B cell (primary cell): ENCODE measurements at regions not wholly inside any gene's neighbourhood (a gene's known extent, or its start where the extent isn't known, plus 50 kb on each side); places are given as distances from the start of the nearest gene placed in this dataset.
"Not testable (repeated sequence)": the region's sequence is repeated elsewhere in the genome, so short reads cannot be mapped to it uniquely, and the experiment has no call there.

Source experiments
- ATAC-seq: fragments of 200-7000 bp; cut with Tn5 transposase; one replicate; pipeline ENCODE4 v1.10.0; 2021; ENCODE audit warnings: low read depth, mild to moderate bottlenecking, moderate number of reproducible peaks, moderate library complexity
- CTCF ChIA-PET: fragments of 350-600 bp; sonication (Branson Sonifier 250); formaldehyde crosslinking; loops from one replicate; lab custom pipeline; 2021; ENCODE audit warnings: antibody characterized with exemption, inconsistent platforms; lab: Charles Lee
- POLR2A ChIA-PET: fragments of 350-600 bp; sonication (Branson Sonifier 250); formaldehyde crosslinking; loops from one replicate; lab custom pipeline; 2021; ENCODE audit warnings: antibody characterized with exemption; lab: Charles Lee
- DNase-seq: peaks from one replicate; pipeline ENCODE4 v3.0.0; 2013
- H2AFZ ChIP-seq: 2 replicates; pipeline ENCODE4 v1.6.1; 2012; ENCODE audit warnings: mild to moderate bottlenecking, low read depth, low read length; ENCODE audit not compliant: insufficient read depth, poor library complexity, severe bottlenecking
- H3K27ac ChIP-seq, 2 donors: 1 replicate in 1 of 2; 2 replicates in 1 of 2; pipeline ENCODE4 v1.5.1; 2012 to 2013; ENCODE audit warnings: low read length in 2 of 2, mild to moderate bottlenecking in 2 of 2, moderate library complexity in 1 of 2
- H3K27me3 ChIP-seq, 4 experiments: fragments of 200-600 bp in 1 of 4; sonication (generic) in 1 of 4; replicated peaks in 1 of 4; 1 replicate in 2 of 4; 2 replicates in 2 of 4; pipeline versions ENCODE4 v1.6.1 to v1.7.0; 2013 to 2016; ENCODE audit warnings: low read length in 3 of 4, mild to moderate bottlenecking in 2 of 4, mixed read lengths in 1 of 4, moderate library complexity in 1 of 4; ENCODE audit not compliant: insufficient read depth in 4 of 4, control insufficient read depth in 3 of 4; ENCODE audit errors: control extremely low read depth in 1 of 4
- H3K36me3 ChIP-seq, 2 experiments: replicated peaks in 1 of 2; 1 replicate in 1 of 2; 2 replicates in 1 of 2; pipeline versions ENCODE4 v1.6.1 to v1.7.1; 2013; ENCODE audit warnings: low read length in 1 of 2; ENCODE audit not compliant: insufficient read depth in 2 of 2, control insufficient read depth in 1 of 2; ENCODE audit errors: control extremely low read depth in 1 of 2, extremely low read depth in 1 of 2
- H3K4me1 ChIP-seq, 2 donors: fragments of 200-600 bp in 1 of 2; sonication (generic) in 1 of 2; 1 replicate in 1 of 2; 2 replicates in 1 of 2; pipeline versions ENCODE4 v1.5.1 to v1.6.1; 2013 to 2017; ENCODE audit warnings: low read length in 2 of 2; ENCODE audit not compliant: control insufficient read depth in 2 of 2, insufficient read depth in 2 of 2
- H3K4me2 ChIP-seq: replicated peaks from 2 replicates; pipeline ENCODE3; 2012; ENCODE audit warnings: mild to moderate bottlenecking, low read depth, low read length; ENCODE audit not compliant: poor library complexity, severe bottlenecking
- H3K4me3 ChIP-seq, 5 experiments: fragments of 200-600 bp in 1 of 5; sonication (generic) in 1 of 5; 1 replicate in 3 of 5; 2 replicates in 2 of 5; pipeline versions ENCODE4 v1.5.1 to v1.7.0; 2011 to 2016; ENCODE audit warnings: low read length in 4 of 5, mild to moderate bottlenecking in 4 of 5, low read depth in 2 of 5, control low read depth in 1 of 5, moderate library complexity in 1 of 5; ENCODE audit not compliant: insufficient read depth in 1 of 5; ENCODE audit errors: control extremely low read depth in 1 of 5, extremely low read depth in 1 of 5
- H3K79me2 ChIP-seq: fragments of 200-600 bp; sonication (generic); one replicate; pipeline ENCODE4 v1.6.0; 2016; ENCODE audit warnings: low read length; ENCODE audit not compliant: control insufficient read depth, insufficient read depth
- H3K9ac ChIP-seq: fragments of 200-600 bp; sonication (generic); 2 replicates; pipeline ENCODE4 v1.6.1; 2017; ENCODE audit warnings: mild to moderate bottlenecking, low read length, moderate library complexity
- H3K9me3 ChIP-seq, 3 donors: one replicate each; pipeline versions ENCODE4 v1.6.1 to v1.7.1; 2013; ENCODE audit warnings: low read length in 2 of 3; ENCODE audit not compliant: control insufficient read depth in 2 of 3, insufficient read depth in 1 of 3; ENCODE audit errors: control extremely low read depth in 1 of 3
- H4K20me1 ChIP-seq: 2 replicates; pipeline ENCODE4 v1.6.0; 2012; ENCODE audit warnings: mild to moderate bottlenecking, low read length; ENCODE audit not compliant: insufficient read depth, control insufficient read depth, poor library complexity, severe bottlenecking
- H3K27ac Mint-ChIP-seq: one replicate; pipeline ENCODE4 v1.8.0; 2021; ENCODE audit warnings: mixed read lengths
- H3K27me3 Mint-ChIP-seq: one replicate; pipeline ENCODE4 v1.8.0; 2021; ENCODE audit warnings: mixed read lengths
- H3K4me1 Mint-ChIP-seq: one replicate; pipeline ENCODE4 v1.8.0; 2021; ENCODE audit warnings: mixed read lengths
- H3K4me3 Mint-ChIP-seq: one replicate; pipeline ENCODE4 v1.8.0; 2021; ENCODE audit warnings: mixed read lengths
- H3K9me3 Mint-ChIP-seq: one replicate; pipeline ENCODE4 v1.8.0; 2022; ENCODE audit warnings: mixed read lengths; ENCODE audit not compliant: insufficient read depth
- EZH2 ChIP-seq: IDR thresholded peaks from 2 replicates; pipeline ENCODE4 v1.6.1; 2012; ENCODE audit warnings: borderline replicate concordance, low read depth, mild to moderate bottlenecking, moderate library complexity, low read length; ENCODE audit not compliant: insufficient read depth, poor library complexity, severe bottlenecking
- WGBS: methylation state at CpG from one replicate; pipeline ENCODE4 v1.1.5; 2013; ENCODE audit warnings: missing lambda C conversion rate; ENCODE audit not compliant: insufficient coverage; 5-methylcytosine and 5-hydroxymethylcytosine counted together
- intact Hi-C: fragments of 100-400 bp; cut with micrococcal nuclease; formaldehyde crosslinking; loops from one replicate; pipeline ENCODE4 v1.10.0; 2022
- TF ChIP-seq, protein P1 (sequence below): fragments of 200-600 bp; IDR thresholded peaks from one replicate; pipeline ENCODE4 v1.8.0; 2022; ENCODE audit warnings: antibody characterized with exemption, mild to moderate bottlenecking

DNA sequence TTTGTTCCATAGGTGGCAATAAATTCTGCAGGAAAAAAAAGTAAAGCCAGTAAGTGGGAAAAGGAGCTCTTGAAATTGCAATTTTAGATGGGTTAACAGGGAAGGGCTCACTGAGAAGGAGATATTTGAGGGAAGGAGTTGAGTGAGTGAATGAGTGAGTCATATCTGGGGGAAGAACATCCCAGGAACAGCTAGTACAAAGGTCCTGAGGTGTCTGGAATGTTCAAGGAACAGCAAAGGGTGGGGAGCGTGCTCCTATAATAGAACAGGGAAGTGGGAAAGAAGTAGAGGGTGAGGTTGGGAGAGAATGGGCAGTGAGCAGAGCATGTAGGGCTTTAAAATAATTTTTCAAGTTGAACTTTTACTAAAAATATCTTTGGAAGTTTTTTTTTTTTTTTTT is 68.0 kb upstream of the PSME4 start:
- no peak overlapping the region for H3K27ac ChIP-seq
- no peaks in the 10 kb centered on the region for H3K4me1 ChIP-seq
- no peaks in the 10 kb centered on the region for H3K79me2 ChIP-seq
- no peaks in the 10 kb centered on the region for H3K36me3 ChIP-seq
- CTCF ChIA-PET: no interaction called here
- ATAC-seq: no peak
- H3K4me2 ChIP-seq: no peak overlapping the region
- Mint-ChIP-seq H3K4me3 (no peak overlapping the region), H3K9me3 (no peaks in the 10 kb centered on the region), H3K27ac (no peak overlapping the region), H3K27me3 (no peaks in the 10 kb centered on the region), H3K4me1 (no peaks in the 10 kb centered on the region)
- POLR2A ChIA-PET: no interaction called here
- H3K9ac ChIP-seq: no peak overlapping the region
- H3K9me3 ChIP-seq: no peaks in the 10 kb centered on the region
- intact Hi-C loops: no loop called here
- no peak for DNase-seq
- no peaks in the 10 kb centered on the region for H4K20me1 ChIP-seq
- H3K4me3 ChIP-seq: no peak overlapping the region
- no CpG with 5 or more reads among the region's 1 CpG for WGBS
- TF ChIP-seq EZH2: no peak
- TF ChIP-seq, protein P1, sequence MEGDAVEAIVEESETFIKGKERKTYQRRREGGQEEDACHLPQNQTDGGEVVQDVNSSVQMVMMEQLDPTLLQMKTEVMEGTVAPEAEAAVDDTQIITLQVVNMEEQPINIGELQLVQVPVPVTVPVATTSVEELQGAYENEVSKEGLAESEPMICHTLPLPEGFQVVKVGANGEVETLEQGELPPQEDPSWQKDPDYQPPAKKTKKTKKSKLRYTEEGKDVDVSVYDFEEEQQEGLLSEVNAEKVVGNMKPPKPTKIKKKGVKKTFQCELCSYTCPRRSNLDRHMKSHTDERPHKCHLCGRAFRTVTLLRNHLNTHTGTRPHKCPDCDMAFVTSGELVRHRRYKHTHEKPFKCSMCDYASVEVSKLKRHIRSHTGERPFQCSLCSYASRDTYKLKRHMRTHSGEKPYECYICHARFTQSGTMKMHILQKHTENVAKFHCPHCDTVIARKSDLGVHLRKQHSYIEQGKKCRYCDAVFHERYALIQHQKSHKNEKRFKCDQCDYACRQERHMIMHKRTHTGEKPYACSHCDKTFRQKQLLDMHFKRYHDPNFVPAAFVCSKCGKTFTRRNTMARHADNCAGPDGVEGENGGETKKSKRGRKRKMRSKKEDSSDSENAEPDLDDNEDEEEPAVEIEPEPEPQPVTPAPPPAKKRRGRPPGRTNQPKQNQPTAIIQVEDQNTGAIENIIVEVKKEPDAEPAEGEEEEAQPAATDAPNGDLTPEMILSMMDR: no peak
- no peak overlapping the region for H2AFZ ChIP-seq
- H3K27me3 ChIP-seq: no peaks in the 10 kb centered on the region

DNA sequence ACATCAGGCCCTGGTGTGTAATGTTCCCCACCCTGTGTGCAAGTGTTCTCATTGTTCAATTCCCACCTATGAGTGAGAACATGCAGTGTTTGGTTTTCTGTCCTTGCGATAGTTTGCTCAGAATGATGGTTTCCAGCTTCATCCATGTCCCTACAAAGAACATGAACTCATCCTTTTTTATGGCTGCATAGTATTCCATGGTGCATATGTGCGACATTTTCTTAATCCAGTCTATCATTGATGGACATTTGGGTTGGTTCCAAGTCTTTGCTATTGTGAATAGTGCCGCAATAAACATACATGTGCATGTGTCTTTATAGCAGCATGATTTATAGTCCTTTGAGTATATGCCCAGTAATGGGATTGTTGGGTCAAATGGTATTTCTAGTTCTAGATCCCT is 60.5 kb upstream of the PSME4 start:
- H3K4me1 Mint-ChIP-seq, H3K9ac ChIP-seq, CTCF ChIA-PET, ATAC-seq, H3K36me3 ChIP-seq, DNase-seq, H4K20me1 ChIP-seq, H3K27me3 ChIP-seq, H3K9me3 ChIP-seq, H3K4me3 ChIP-seq, POLR2A ChIA-PET, H2AFZ ChIP-seq, H3K4me2 ChIP-seq, H3K27me3 Mint-ChIP-seq, H3K27ac Mint-ChIP-seq, H3K4me1 ChIP-seq, H3K79me2 ChIP-seq, intact Hi-C loops, H3K27ac ChIP-seq, H3K4me3 Mint-ChIP-seq, H3K9me3 Mint-ChIP-seq: not testable (repeated sequence)
- WGBS: no CpG with 5 or more reads among the region's 3 CpGs
